ENCODE measurements at regions not wholly inside any gene's neighbourhood (a gene's known extent, or its start where the extent isn't known, plus 50 kb on each side); places are given as distances from the start of the nearest gene placed in this dataset.
"Not testable (repeated sequence)": the region's sequence is repeated elsewhere in the genome, so short reads cannot be mapped to it uniquely, and the experiment has no call there.

- no peak for DNase-seq
Measured at GRCh38 chr11:45378516-45378915, 92.4 kb upstream of the SYT13 start.

- DNase-seq = no peak
Measured at GRCh38 chr11:45374653-45375059, 88.5 kb upstream of the SYT13 start.

GRCh38 chr11:45374130-45374529, 88.0 kb upstream of the SYT13 start:
- no peak for DNase-seq

DNA sequence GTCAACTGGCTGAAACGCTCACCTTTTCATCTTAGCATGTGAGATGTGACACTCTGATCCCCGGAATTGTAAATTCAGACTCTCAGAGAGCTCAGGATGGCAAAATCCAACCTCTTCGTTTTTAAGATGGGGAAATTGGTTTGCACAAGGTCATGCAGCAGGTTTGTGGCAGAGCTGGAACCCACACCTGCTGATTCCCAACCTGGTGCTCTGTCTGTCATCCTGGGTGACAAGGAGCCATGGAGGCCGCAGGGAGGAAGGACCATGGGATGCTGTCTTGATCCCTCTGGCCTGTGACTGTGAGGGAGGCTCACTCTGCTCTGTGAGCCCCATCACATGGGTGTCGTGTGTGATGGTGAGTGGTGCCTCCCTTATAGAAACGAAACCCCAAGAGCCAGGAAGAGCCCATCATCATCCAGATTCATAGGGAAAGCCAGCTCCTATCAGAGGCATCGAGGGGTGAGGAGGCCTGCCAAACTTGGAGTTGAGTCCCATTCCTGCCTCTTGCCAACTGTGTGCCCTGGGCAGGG, 87.4 kb upstream of the SYT13 start:
- DNase-seq = no peak

DNA sequence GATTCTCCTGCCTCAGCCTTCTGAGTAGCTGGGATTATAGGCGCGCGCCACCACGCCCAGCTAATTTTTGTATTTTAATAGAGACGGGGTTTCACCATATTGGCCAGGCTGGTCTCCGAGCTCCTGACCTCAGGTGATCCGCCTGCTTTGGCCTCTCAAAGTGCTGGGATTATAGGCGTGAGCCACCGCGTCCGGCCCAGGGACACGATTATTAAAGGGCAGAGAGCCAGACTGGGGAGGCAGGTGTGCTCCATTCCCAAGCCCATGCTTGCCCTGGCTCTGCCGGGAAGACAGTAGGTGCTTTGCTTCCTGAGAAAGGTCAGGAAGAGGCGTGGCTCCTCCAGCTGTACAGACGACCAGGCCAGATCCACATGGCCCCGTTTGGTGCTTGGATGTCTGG, 86.3 kb upstream of the SYT13 start:
- DNase-seq = not testable (repeated sequence)

GRCh38 chr11:45371251-45372115, 85.3 kb upstream of the SYT13 start:
- peak; percentile 79 for DNase-seq

GRCh38 chr11:45369313-45369712, 83.2 kb upstream of the SYT13 start:
- DNase-seq = no peak

- no peak for DNase-seq
Measured at GRCh38 chr11:45368697-45369096, 82.6 kb upstream of the SYT13 start.

- no peak for DNase-seq
Measured at GRCh38 chr11:45366619-45367190, 80.6 kb upstream of the SYT13 start.

GRCh38 chr11:45365961-45366618, 79.9 kb upstream of the SYT13 start:
- no peak for DNase-seq

DNA sequence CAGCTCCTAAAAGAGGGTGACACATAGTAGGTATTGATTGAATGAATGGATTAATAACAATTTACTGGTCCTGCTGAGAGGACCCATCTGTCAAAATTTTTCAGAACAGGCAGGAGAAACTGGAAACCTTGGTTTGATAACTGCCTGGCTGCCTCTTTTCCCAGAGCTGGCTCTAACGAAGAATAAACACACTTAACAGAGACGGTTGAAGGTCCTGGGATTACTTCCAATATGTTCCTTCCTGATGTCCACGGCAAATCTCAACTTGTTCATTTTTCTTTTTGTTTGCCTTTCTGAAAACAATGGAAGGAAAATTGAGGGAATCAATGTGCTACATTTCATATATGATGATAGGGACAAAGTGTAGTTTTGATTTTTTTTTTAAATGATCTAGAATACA, 76.5 kb upstream of the SYT13 start:
- DNase-seq = no peak

DNA sequence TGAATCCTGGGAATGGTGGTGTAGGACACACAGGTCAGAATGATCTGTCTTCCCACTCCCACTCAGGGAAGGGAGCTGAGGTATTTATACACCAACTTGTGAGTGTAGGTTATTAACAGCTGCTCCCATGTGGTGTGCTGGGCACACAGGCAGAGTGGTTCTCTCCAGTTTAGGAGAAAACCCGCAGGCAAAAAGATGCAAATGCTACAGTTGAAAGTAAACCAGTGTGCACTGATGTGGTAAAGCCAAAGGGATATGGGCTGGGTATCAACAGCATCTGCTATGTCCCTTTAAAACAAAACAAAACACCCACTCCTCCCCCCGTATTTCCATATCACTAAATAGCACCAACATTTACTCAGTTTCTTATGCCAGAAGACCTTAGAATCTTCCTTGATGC, 75.4 kb upstream of the SYT13 start:
- no peak for DNase-seq

- DNase-seq = no peak
Measured at GRCh38 chr11:45355706-45356041, 69.5 kb upstream of the SYT13 start.

- no peak for DNase-seq
Measured at GRCh38 chr11:45354976-45355705, 69.0 kb upstream of the SYT13 start.

DNA sequence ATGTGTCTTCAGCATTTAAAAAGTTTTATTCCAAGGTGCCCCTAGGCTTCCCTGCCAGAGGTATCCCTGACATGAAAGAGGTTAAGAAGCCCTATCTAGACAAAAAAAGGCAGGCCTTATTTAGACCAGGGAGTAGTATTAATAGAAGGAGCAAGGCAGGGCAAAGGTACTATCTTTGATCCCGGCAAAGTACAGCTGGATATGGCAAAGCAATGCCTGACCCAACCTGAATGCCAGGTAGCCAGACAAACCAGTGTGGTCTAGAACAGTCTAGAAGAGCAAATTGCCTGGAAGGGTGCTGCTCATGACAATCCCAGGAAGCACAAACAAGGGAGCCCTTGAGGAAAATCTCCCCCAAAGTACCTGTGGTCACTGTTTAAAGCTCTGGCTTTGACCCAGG, 62.6 kb upstream of the SYT13 start:
- DNase-seq = no peak

GRCh38 chr11:45347348-45348082, 61.4 kb upstream of the SYT13 start:
- DNase-seq = no peak

GRCh38 chr11:45345491-45345890, 59.4 kb upstream of the SYT13 start:
- no peak for DNase-seq

- no peak for DNase-seq
Measured at GRCh38 chr11:45344028-45344427, 57.9 kb upstream of the SYT13 start.

DNA sequence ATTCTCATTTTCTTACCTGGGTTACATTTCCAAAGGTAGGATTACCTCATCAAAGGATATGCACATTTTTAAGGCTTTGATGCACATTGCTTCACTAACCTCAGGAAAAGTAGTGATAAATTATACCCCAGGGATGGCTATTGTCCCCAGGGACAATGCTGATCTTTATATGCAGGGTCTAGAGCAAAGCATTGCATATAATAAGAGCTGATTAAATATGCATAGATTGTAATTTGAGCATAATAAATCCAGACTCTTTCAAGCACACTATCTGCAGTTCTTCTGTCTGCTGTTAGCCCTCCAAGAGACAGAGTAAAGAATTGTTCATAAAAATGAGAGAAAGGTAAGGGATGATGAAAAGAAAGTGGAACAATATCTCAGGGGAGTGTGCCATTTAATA, 57.3 kb upstream of the SYT13 start:
- no peak for DNase-seq

GRCh38 chr11:45341372-45341771, 55.2 kb upstream of the SYT13 start:
- no peak for DNase-seq

- peak; percentile 93 for DNase-seq
Measured at GRCh38 chr11:45339729-45340519, 53.8 kb upstream of the SYT13 start.
